ENCODE measurements at regions not wholly inside any gene's neighbourhood (a gene's known extent, or its start where the extent isn't known, plus 50 kb on each side); places are given as distances from the start of the nearest gene placed in this dataset.

GRCh38 chr3:71978150-71978721, 193.3 kb upstream of the PROK2 start:
- no peak for TF ChIP-seq CTCF (IDR thresholded peaks at IDR 0.05; ENCODE audit: poor library complexity)
- TF ChIP-seq EZH2phosphoT487 (IDR thresholded peaks at IDR 0.05; ENCODE audit: low read depth, severe bottlenecking, unreplicated experiment), result no peak
- no peak for TF ChIP-seq EZH2 (IDR thresholded peaks at IDR 0.05; ENCODE audit: borderline replicate concordance)
- Histone ChIP-seq H3K4me3 (no peak overlapping the region), H3K4me1 (ENCODE audit: insufficient read depth) (peaks cover 7% of the 10 kb centered on the region), H3K4me2 (peak overlapping the region; percentile 37), H3K27ac (peak overlapping the region; percentile 84), H4K20me1 (ENCODE audit: insufficient read depth, poor library complexity, severe bottlenecking) (no peaks in the 10 kb centered on the region), H3K36me3 (replicated peaks; ENCODE audit: insufficient read depth, low read depth) (no peaks in the 10 kb centered on the region), H3K9me2 (replicated peaks; ENCODE audit: insufficient read depth) (no peaks in the 10 kb centered on the region), H2AFZ (no peak overlapping the region), H3K27me3 (no peaks in the 10 kb centered on the region), H3K9me3 (ENCODE audit: low read depth) (no peaks in the 10 kb centered on the region), H3K79me2 (no peaks in the 10 kb centered on the region)
- DNase-seq (ENCODE audit: low spot score), result no peak
- 43% methylated on average over 7 of the region's 7 CpGs for WGBS (ENCODE audit: low lambda C conversion rate, missing lambda C conversion rate)

GRCh38 chr3:71977525-71977924, 192.6 kb upstream of the PROK2 start:
- peaks cover 7% of the 10 kb centered on the region for H3K4me1 ChIP-seq (ENCODE audit: insufficient read depth)
- no peaks in the 10 kb centered on the region for H3K9me3 ChIP-seq (ENCODE audit: low read depth)
- no peaks in the 10 kb centered on the region for H3K27me3 ChIP-seq
- no peak for DNase-seq (ENCODE audit: low spot score)
- H3K36me3 ChIP-seq (replicated peaks; ENCODE audit: insufficient read depth, low read depth), result no peaks in the 10 kb centered on the region
- H4K20me1 ChIP-seq (ENCODE audit: insufficient read depth, poor library complexity, severe bottlenecking), result no peaks in the 10 kb centered on the region
- H3K79me2 ChIP-seq, result no peaks in the 10 kb centered on the region
- no peak overlapping the region for H2AFZ ChIP-seq
- WGBS (ENCODE audit: low lambda C conversion rate, missing lambda C conversion rate), result 40% methylated on average over 4 of the region's 4 CpGs
- H3K4me2 ChIP-seq, result peak overlapping the region; percentile 37
- no peak overlapping the region for H3K27ac ChIP-seq
- no peak overlapping the region for H3K4me3 ChIP-seq
- no peak for TF ChIP-seq EZH2phosphoT487 (IDR thresholded peaks at IDR 0.05; ENCODE audit: low read depth, severe bottlenecking, unreplicated experiment)
- no peak for TF ChIP-seq EZH2 (IDR thresholded peaks at IDR 0.05; ENCODE audit: borderline replicate concordance)
- no peak for TF ChIP-seq CTCF (IDR thresholded peaks at IDR 0.05; ENCODE audit: poor library complexity)
- H3K9me2 ChIP-seq (replicated peaks; ENCODE audit: insufficient read depth), result no peaks in the 10 kb centered on the region

- Histone ChIP-seq H3K4me3 (no peak overlapping the region), H3K79me2 (no peaks in the 10 kb centered on the region), H3K27me3 (no peaks in the 10 kb centered on the region), H3K9me2 (replicated peaks; ENCODE audit: insufficient read depth) (no peaks in the 10 kb centered on the region), H3K4me2 (no peak overlapping the region), H2AFZ (no peak overlapping the region), H3K9me3 (ENCODE audit: low read depth) (no peaks in the 10 kb centered on the region), H3K36me3 (replicated peaks; ENCODE audit: insufficient read depth, low read depth) (no peaks in the 10 kb centered on the region), H3K27ac (no peak overlapping the region), H3K4me1 (ENCODE audit: insufficient read depth) (peaks cover 3% of the 10 kb centered on the region), H4K20me1 (ENCODE audit: insufficient read depth, poor library complexity, severe bottlenecking) (no peaks in the 10 kb centered on the region)
- no peak for TF ChIP-seq EZH2phosphoT487 (IDR thresholded peaks at IDR 0.05; ENCODE audit: low read depth, severe bottlenecking, unreplicated experiment)
- no peak for TF ChIP-seq CTCF (IDR thresholded peaks at IDR 0.05; ENCODE audit: poor library complexity)
- TF ChIP-seq EZH2 (IDR thresholded peaks at IDR 0.05; ENCODE audit: borderline replicate concordance), result no peak
- no peak for DNase-seq (ENCODE audit: low spot score)
- 85% methylated on average over 2 of the region's 2 CpGs for WGBS (ENCODE audit: low lambda C conversion rate, missing lambda C conversion rate)
These were observed 190.6 kb upstream of the PROK2 start for GRCh38 chr3:71975573-71975972.

Data from hepatocyte (in vitro differentiated cells).